Lower leg skin (tissue), 3 donors: ENCODE measurements at regions not wholly inside any gene's neighbourhood (a gene's known extent, or its start where the extent isn't known, plus 50 kb on each side); places are given as distances from the start of the nearest gene placed in this dataset.

Experiments used
- CTCF ChIP-seq, 3 donors: fragments of 450-650 bp; IDR thresholded peaks; one replicate each; pipeline ENCODE4 v1.5.1; 2016; ENCODE audit warnings: antibody characterized with exemption in 3 of 3, mild to moderate bottlenecking in 3 of 3, moderate library complexity in 2 of 3
- POLR2A ChIP-seq, 2 donors: fragments of 450-650 bp; IDR thresholded peaks; one replicate each; pipeline ENCODE4 v1.6.1; 2016 to 2017; ENCODE audit warnings: antibody characterized with exemption in 2 of 2, mild to moderate bottlenecking in 1 of 2, moderate library complexity in 1 of 2

- no peak for TF ChIP-seq POLR2A (IDR thresholded peaks at IDR 0.05)
- no peak for TF ChIP-seq CTCF (IDR thresholded peaks at IDR 0.05)
Measured at GRCh38 chr4:136476753-136477152, 1055.5 kb downstream of the PCDH18 start.
